D721Med (cell line): ENCODE measurements at regions not wholly inside any gene's neighbourhood (a gene's known extent, or its start where the extent isn't known, plus 50 kb on each side); places are given as distances from the start of the nearest gene placed in this dataset.

Experiments used
- DNase-seq: peaks from one replicate; pipeline ENCODE4 v3.0.0; 2011; ENCODE audit warnings: low spot score; ENCODE audit not compliant: insufficient read length
- FAIRE-seq: peaks from 2 replicates; lab custom pipeline; 2011; peaks lifted over from hg19 to GRCh38; lab: Jason Lieb, UNC
- TF ChIP-seq, protein P1 (sequence below): IDR thresholded peaks from 2 replicates; pipeline ENCODE4 v1.5.1; 2012; ENCODE audit warnings: mild to moderate bottlenecking, control low read depth; ENCODE audit not compliant: insufficient read depth; ENCODE audit errors: missing control alignments

DNA sequence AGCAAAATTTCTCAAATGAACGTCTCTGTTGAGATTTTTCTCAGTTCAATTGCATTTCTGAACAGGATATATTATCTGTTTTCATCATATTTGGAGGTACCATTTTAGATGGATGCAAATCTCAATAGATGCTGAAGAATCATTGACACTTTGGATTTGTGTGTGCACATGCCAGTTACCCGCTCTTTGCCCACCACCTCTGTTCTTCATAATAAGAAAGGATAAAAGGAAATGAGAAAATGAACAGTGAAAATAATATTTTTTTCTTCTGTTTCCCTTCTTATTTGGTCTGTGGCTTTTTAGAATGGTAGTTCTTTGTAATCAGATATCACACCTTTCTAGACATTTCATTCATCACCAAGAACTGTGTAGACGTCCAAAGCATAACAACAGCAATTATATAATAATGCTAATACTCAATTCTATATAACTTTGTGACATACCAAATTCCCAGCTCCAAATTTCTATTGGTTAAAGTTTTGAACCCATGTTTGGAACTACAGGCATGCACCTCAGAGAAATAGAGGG lies 256.7 kb upstream of the SATB1 start:
- FAIRE-seq = no peak
- TF ChIP-seq, protein P1, sequence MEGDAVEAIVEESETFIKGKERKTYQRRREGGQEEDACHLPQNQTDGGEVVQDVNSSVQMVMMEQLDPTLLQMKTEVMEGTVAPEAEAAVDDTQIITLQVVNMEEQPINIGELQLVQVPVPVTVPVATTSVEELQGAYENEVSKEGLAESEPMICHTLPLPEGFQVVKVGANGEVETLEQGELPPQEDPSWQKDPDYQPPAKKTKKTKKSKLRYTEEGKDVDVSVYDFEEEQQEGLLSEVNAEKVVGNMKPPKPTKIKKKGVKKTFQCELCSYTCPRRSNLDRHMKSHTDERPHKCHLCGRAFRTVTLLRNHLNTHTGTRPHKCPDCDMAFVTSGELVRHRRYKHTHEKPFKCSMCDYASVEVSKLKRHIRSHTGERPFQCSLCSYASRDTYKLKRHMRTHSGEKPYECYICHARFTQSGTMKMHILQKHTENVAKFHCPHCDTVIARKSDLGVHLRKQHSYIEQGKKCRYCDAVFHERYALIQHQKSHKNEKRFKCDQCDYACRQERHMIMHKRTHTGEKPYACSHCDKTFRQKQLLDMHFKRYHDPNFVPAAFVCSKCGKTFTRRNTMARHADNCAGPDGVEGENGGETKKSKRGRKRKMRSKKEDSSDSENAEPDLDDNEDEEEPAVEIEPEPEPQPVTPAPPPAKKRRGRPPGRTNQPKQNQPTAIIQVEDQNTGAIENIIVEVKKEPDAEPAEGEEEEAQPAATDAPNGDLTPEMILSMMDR = no peak
- DNase-seq = no peak

DNA sequence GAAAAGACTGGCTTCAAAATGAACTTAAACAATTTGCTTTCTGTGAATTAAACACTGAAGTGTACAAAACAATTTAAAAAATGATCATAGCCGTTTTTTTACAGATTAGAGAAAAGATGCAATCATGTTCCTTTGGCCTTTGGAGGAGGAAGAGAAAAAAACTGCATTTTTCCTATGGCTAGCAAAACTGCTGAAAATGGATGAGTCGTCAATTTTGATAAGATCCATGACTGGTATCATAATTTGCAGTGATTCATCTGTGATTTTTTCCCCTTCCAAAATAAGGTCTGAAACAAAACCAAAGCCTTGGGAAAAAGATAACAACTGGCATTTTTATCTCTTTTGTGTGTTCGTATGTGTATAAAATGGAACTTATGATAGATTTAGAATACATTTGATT lies 255.6 kb upstream of the SATB1 start:
- FAIRE-seq (no peak), DNase-seq (no peak)
- TF ChIP-seq, protein P1 = no peak

DNA sequence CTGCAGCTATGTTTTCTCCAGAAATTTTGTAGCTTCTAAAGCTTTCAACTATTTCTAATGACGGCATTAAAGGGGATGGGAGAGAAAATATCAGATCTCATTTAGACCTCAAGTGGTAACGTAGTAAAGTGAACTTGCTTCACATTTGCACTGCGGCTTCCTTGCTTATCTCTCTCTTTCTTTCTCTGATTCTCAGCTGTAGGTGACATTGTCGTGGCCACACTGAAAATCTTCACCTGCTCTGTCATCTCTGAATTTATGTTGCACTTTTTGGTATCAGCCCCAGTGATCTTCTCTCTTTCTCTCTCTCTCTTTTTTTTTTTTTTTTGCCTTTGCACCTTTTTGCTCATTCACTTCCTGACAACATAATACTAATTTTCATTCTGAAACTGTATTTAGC lies 254.1 kb upstream of the SATB1 start:
- TF ChIP-seq, protein P1 = no peak
- no peak for FAIRE-seq
- no peak for DNase-seq

DNA sequence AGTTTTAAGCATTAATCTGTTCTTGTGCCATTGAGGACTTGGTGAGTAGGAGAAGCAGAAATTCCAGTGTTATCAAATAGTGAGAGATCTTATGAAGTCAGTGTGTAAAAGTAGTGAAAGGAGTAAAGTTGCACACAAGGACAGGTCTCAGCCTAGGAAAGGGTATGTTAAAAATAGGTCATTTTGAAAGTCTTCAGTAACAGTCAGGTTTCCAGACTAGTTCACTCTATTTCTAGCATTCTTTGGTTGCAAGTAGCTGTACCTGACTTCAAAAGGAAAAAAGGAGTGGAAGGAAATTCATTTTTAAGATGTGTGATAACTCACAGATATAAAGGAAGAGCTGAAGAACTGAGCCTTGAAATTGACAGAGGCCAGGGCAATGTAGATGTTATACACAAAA lies 250.1 kb upstream of the SATB1 start:
- FAIRE-seq (no peak), DNase-seq (no peak)
- TF ChIP-seq, protein P1 = no peak

DNA sequence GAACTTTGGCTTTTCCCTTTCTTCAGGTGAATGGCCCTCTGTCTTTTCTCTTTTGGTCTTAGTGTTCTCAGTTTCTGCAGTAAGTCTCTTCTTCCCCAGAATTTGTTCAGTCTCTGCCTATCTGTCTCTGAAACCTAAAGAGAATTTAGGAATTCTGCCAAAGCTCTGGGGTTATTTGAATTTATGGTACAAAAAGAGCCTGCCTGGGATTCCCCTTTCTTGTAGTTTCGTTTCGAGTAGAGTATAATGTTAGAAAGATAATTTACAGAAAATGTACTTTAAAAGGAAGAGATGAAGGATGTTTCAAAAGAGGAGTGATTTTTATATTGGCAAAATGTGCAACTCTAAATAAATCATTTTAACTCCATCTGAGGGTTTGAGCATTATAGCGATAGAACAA lies 247.4 kb upstream of the SATB1 start:
- DNase-seq (no peak), FAIRE-seq (no peak)
- TF ChIP-seq, protein P1 = no peak

DNA sequence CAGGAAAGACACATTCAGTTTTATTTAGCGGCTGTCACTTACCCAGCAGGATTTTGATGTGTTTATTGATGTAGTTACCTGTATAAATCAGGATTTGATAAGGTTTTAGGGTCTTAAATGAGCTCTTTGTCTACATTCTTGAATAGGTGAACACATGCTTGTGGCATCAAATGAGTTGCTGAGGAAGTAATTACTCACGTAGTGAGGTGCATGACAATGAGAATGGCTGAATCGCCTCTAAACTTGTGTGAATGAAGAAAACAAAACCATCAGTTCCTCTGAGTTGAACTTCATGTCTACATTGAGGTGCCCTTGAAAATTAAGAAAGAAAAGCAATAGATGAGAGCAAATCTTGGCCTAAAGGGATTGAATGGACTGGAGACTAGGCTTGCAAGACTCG lies 245.6 kb upstream of the SATB1 start:
- FAIRE-seq = no peak
- TF ChIP-seq, protein P1 = no peak
- no peak for DNase-seq

DNA sequence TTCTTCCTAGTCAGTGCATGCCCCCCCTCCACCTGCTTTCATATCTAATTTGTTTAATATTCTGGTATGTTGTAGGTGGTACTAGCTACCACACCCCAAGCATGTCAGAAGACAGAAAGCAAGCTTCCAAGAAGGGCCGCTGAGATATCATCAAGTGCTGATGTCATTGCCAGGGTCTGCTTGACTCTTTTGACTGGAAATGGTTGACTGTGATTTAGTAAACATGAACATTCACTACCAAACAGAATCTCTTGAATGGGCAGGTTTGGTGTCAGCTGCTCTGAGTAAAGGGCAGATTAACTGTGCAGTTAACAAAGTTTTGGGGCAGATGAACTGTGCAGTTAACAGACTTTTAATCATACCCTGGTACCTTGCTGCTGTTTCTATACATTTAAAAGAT lies 244.2 kb upstream of the SATB1 start:
- TF ChIP-seq, protein P1 = no peak
- FAIRE-seq = no peak
- no peak for DNase-seq
